Tibial artery (tissue), 4 donors: ENCODE measurements at regions not wholly inside any gene's neighbourhood (a gene's known extent, or its start where the extent isn't known, plus 50 kb on each side); places are given as distances from the start of the nearest gene placed in this dataset.
A peak's percentile ranks its signal among the peaks of the same experiment; 100 is the strongest.

Experiments
- DNase-seq, 2 donors: peaks; one replicate each; pipeline ENCODE4 v3.0.0-alpha.2; 2019
- H3K27ac ChIP-seq, 2 donors: fragments of 200-600 bp; sonication (generic) in 1 of 2; 1 replicate in 1 of 2; 2 replicates in 1 of 2; pipeline ENCODE4 v1.5.1; 2018 to 2019; ENCODE audit warnings: mild to moderate bottlenecking in 1 of 2
- H3K27me3 ChIP-seq, 2 donors: fragments of 200-600 bp; sonication (generic) in 1 of 2; one replicate each; pipeline versions ENCODE4 v1.5.1 to v1.6.0; 2016 to 2019
- H3K36me3 ChIP-seq, 3 donors: fragments of 200-600 bp; sonication (generic) in 2 of 3; one replicate each; pipeline ENCODE4 v1.5.1; 2016 to 2019; ENCODE audit warnings: mild to moderate bottlenecking in 2 of 3
- H3K4me1 ChIP-seq, 4 donors: fragments of 200-600 bp; sonication (generic) in 2 of 4; 1 replicate in 3 of 4; 2 replicates in 1 of 4; pipeline ENCODE4 v1.5.1; 2016 to 2019
- H3K4me3 ChIP-seq, 2 donors: fragments of 200-600 bp; sonication (generic) in 1 of 2; 1 replicate in 1 of 2; 2 replicates in 1 of 2; pipeline ENCODE4 v1.5.1; 2018 to 2019; ENCODE audit warnings: mild to moderate bottlenecking in 2 of 2
- H3K9me3 ChIP-seq, 3 donors: fragments of 200-600 bp; sonication (generic) in 1 of 3; one replicate each; pipeline ENCODE4 v1.5.1; 2016 to 2019
- CTCF ChIP-seq, 2 experiments: fragments of 200-600 bp in 1 of 2; fragments of 450-650 bp in 1 of 2; IDR thresholded peaks; one replicate each; pipeline ENCODE4 v1.5.1; 2017 to 2019; ENCODE audit warnings: antibody characterized with exemption in 2 of 2, mild to moderate bottlenecking in 1 of 2, moderate library complexity in 1 of 2
- intact Hi-C: fragments of 100-400 bp; cut with DNase I; formaldehyde crosslinking; loops from one replicate; pipeline ENCODE4 v1.15.0; 2023; ENCODE audit warnings: low total_unique reads

GRCh38 chr6:23983735-23984134, 142.3 kb upstream of the NRSN1 start:
- Histone ChIP-seq H3K36me3 (no peaks in the 10 kb centered on the region), H3K4me1 (no peaks in the 10 kb centered on the region), H3K27me3 (no peaks in the 10 kb centered on the region), H3K4me3 (no peak overlapping the region), H3K27ac (no peak overlapping the region), H3K9me3 (no peaks in the 10 kb centered on the region)
- intact Hi-C loops, result no loop called here
- no peak for DNase-seq
- no peak for TF ChIP-seq CTCF (IDR thresholded peaks at IDR 0.05)

GRCh38 chr6:23985015-23985414, 141.0 kb upstream of the NRSN1 start:
- no peaks in the 10 kb centered on the region for H3K27me3 ChIP-seq
- DNase-seq, result no peak
- TF ChIP-seq CTCF (IDR thresholded peaks at IDR 0.05), result no peak
- intact Hi-C loops, result no loop called here
- no peaks in the 10 kb centered on the region for H3K36me3 ChIP-seq
- H3K27ac ChIP-seq, result no peak overlapping the region
- H3K4me1 ChIP-seq, result no peaks in the 10 kb centered on the region
- no peaks in the 10 kb centered on the region for H3K9me3 ChIP-seq
- H3K4me3 ChIP-seq, result no peak overlapping the region

GRCh38 chr6:23989885-23990533, 136.0 kb upstream of the NRSN1 start:
- no peak for TF ChIP-seq CTCF (IDR thresholded peaks at IDR 0.05)
- no peak overlapping the region for H3K4me3 ChIP-seq
- no peaks in the 10 kb centered on the region for H3K9me3 ChIP-seq
- H3K36me3 ChIP-seq, result no peaks in the 10 kb centered on the region
- intact Hi-C loops, result no loop called here
- H3K27me3 ChIP-seq, result no peaks in the 10 kb centered on the region
- no peak overlapping the region for H3K27ac ChIP-seq
- no peak for DNase-seq
- no peaks in the 10 kb centered on the region for H3K4me1 ChIP-seq

GRCh38 chr6:23994013-23994412, 132.0 kb upstream of the NRSN1 start:
- Histone ChIP-seq H3K4me1 (no peaks in the 10 kb centered on the region), H3K27ac (no peak overlapping the region), H3K4me3 (no peak overlapping the region), H3K27me3 (no peaks in the 10 kb centered on the region), H3K9me3 (no peaks in the 10 kb centered on the region), H3K36me3 (no peaks in the 10 kb centered on the region)
- TF ChIP-seq CTCF (IDR thresholded peaks at IDR 0.05), result no peak
- intact Hi-C loops, result no loop called here
- DNase-seq, result no peak

GRCh38 chr6:24004062-24004461, 122.0 kb upstream of the NRSN1 start:
- intact Hi-C loops, result no loop called here
- no peak for DNase-seq
- TF ChIP-seq CTCF (IDR thresholded peaks at IDR 0.05), result no peak
- Histone ChIP-seq H3K27me3 (no peaks in the 10 kb centered on the region), H3K36me3 (no peaks in the 10 kb centered on the region), H3K4me3 (no peak overlapping the region), H3K4me1 (peaks cover 0 to 21% (median 9%) of the 10 kb centered on the region in 4 donors), H3K27ac (peak overlapping the region; percentile 41 to 57), H3K9me3 (no peaks in the 10 kb centered on the region)

- intact Hi-C loops, result no loop called here
- no peaks in the 10 kb centered on the region for H3K9me3 ChIP-seq
- H3K27ac ChIP-seq, result peak overlapping the region; percentile 30 to 43
- no peak overlapping the region for H3K4me3 ChIP-seq
- DNase-seq, result no peak
- no peaks in the 10 kb centered on the region for H3K36me3 ChIP-seq
- H3K27me3 ChIP-seq, result no peaks in the 10 kb centered on the region
- TF ChIP-seq CTCF (IDR thresholded peaks at IDR 0.05), result no peak
- peaks cover 0 to 21% (median 9%) of the 10 kb centered on the region in 4 donors for H3K4me1 ChIP-seq
These were observed 121.4 kb upstream of the NRSN1 start for GRCh38 chr6:24004659-24005058.
